ENCODE measurements at regions not wholly inside any gene's neighbourhood (a gene's known extent, or its start where the extent isn't known, plus 50 kb on each side); places are given as distances from the start of the nearest gene placed in this dataset.
"Not testable (repeated sequence)": the region's sequence is repeated elsewhere in the genome, so short reads cannot be mapped to it uniquely, and the experiment has no call there.

- Histone ChIP-seq H3K36me3 (ENCODE audit: low read length) (no peaks in the 10 kb centered on the region), H3K27ac (ENCODE audit: low read depth, low read length) (no peak overlapping the region), H3K79me2 (ENCODE audit: insufficient read depth, low read length) (no peaks in the 10 kb centered on the region), H3F3A (ENCODE audit: insufficient read depth) (no peaks in the 10 kb centered on the region), H3K4me3 (ENCODE audit: insufficient read depth, low read length, poor library complexity, severe bottlenecking) (no peak overlapping the region), H4K20me1 (ENCODE audit: low read depth, low read length) (no peaks in the 10 kb centered on the region), H3K27me3 (ENCODE audit: low read length) (no peaks in the 10 kb centered on the region), H2AFZ (ENCODE audit: low read depth, low read length, severe bottlenecking) (no peak overlapping the region), H3K9me3 (ENCODE audit: insufficient read depth, low read length) (no peaks in the 10 kb centered on the region), H3K4me2 (ENCODE audit: low read depth, low read length, poor library complexity, severe bottlenecking) (no peak overlapping the region), H3K9me2 (replicated peaks; ENCODE audit: insufficient read depth, low read length) (no peaks in the 10 kb centered on the region), H3K9ac (ENCODE audit: low read length) (no peak overlapping the region)
- TF ChIP-seq CTCF (IDR thresholded peaks at IDR 0.05; ENCODE audit: insufficient read depth, low read length, poor library complexity, severe bottlenecking) (no peak), EZH2phosphoT487 (conservative IDR thresholded peaks at IDR 0.05; ENCODE audit: low read length) (no peak)
These were observed 137.2 kb upstream of the POU3F1 start for GRCh38 chr1:38183747-38184146.

- no peak for TF ChIP-seq EZH2phosphoT487 (conservative IDR thresholded peaks at IDR 0.05; ENCODE audit: low read length)
- TF ChIP-seq CTCF (IDR thresholded peaks at IDR 0.05; ENCODE audit: insufficient read depth, low read length, poor library complexity, severe bottlenecking) = no peak
These were observed 136.5 kb upstream of the POU3F1 start for GRCh38 chr1:38183096-38183495.

DNA sequence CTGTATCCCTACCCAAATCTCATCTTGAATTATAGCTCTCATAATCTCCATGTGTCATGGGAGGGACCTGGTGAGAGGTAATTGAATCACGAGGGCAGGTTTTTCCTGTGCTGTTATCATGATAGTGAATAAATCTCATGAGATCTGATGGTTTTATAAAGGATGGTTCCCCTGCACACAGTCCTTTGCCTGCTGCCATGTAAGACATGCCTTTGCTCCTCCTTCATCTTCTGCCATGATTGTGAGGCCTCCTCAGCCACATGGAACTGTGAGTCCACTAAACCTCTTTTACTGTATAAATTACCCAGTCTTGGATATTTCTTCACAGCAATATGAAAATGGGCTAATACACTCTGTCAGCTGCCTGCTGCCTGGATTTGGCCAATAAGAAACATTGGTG lies 133.8 kb upstream of the POU3F1 start:
- not testable (repeated sequence) for H3K9ac ChIP-seq (ENCODE audit: low read length); H3K27me3 ChIP-seq (ENCODE audit: low read length); H3K9me3 ChIP-seq (ENCODE audit: insufficient read depth, low read length); H2AFZ ChIP-seq (ENCODE audit: low read depth, low read length, severe bottlenecking); H4K20me1 ChIP-seq (ENCODE audit: low read depth, low read length); H3K4me3 ChIP-seq (ENCODE audit: insufficient read depth, low read length, poor library complexity, severe bottlenecking); H3K36me3 ChIP-seq (ENCODE audit: low read length); H3K27ac ChIP-seq (ENCODE audit: low read depth, low read length); H3K79me2 ChIP-seq (ENCODE audit: insufficient read depth, low read length); H3F3A ChIP-seq (ENCODE audit: insufficient read depth); H3K9me2 ChIP-seq (replicated peaks; ENCODE audit: insufficient read depth, low read length); H3K4me2 ChIP-seq (ENCODE audit: low read depth, low read length, poor library complexity, severe bottlenecking)

More at GRCh38 chr1:38183096-38183495, 136.5 kb upstream of the POU3F1 start:
- Histone ChIP-seq H3K9me3 (ENCODE audit: insufficient read depth, low read length) (no peaks in the 10 kb centered on the region), H2AFZ (ENCODE audit: low read depth, low read length, severe bottlenecking) (no peak overlapping the region), H3K9me2 (replicated peaks; ENCODE audit: insufficient read depth, low read length) (no peaks in the 10 kb centered on the region), H3K27ac (ENCODE audit: low read depth, low read length) (no peak overlapping the region), H3K36me3 (ENCODE audit: low read length) (no peaks in the 10 kb centered on the region), H3K27me3 (ENCODE audit: low read length) (no peaks in the 10 kb centered on the region), H3K4me3 (ENCODE audit: insufficient read depth, low read length, poor library complexity, severe bottlenecking) (no peak overlapping the region), H4K20me1 (ENCODE audit: low read depth, low read length) (no peaks in the 10 kb centered on the region), H3K9ac (ENCODE audit: low read length) (no peak overlapping the region), H3K79me2 (ENCODE audit: insufficient read depth, low read length) (no peaks in the 10 kb centered on the region), H3K4me2 (ENCODE audit: low read depth, low read length, poor library complexity, severe bottlenecking) (no peak overlapping the region), H3F3A (ENCODE audit: insufficient read depth) (no peaks in the 10 kb centered on the region)

- no peak overlapping the region for H3K27ac ChIP-seq (ENCODE audit: low read depth, low read length)
- no peak overlapping the region for H3K9ac ChIP-seq (ENCODE audit: low read length)
- H2AFZ ChIP-seq (ENCODE audit: low read depth, low read length, severe bottlenecking) = no peak overlapping the region
- no peaks in the 10 kb centered on the region for H3K9me3 ChIP-seq (ENCODE audit: insufficient read depth, low read length)
- H3K9me2 ChIP-seq (replicated peaks; ENCODE audit: insufficient read depth, low read length) = no peaks in the 10 kb centered on the region
- TF ChIP-seq EZH2phosphoT487 (conservative IDR thresholded peaks at IDR 0.05; ENCODE audit: low read length) (no peak), CTCF (IDR thresholded peaks at IDR 0.05; ENCODE audit: insufficient read depth, low read length, poor library complexity, severe bottlenecking) (no peak)
- H3K36me3 ChIP-seq (ENCODE audit: low read length) = no peaks in the 10 kb centered on the region
- no peaks in the 10 kb centered on the region for H3F3A ChIP-seq (ENCODE audit: insufficient read depth)
- H4K20me1 ChIP-seq (ENCODE audit: low read depth, low read length) = no peaks in the 10 kb centered on the region
- no peak overlapping the region for H3K4me3 ChIP-seq (ENCODE audit: insufficient read depth, low read length, poor library complexity, severe bottlenecking)
- no peaks in the 10 kb centered on the region for H3K27me3 ChIP-seq (ENCODE audit: low read length)
- no peaks in the 10 kb centered on the region for H3K79me2 ChIP-seq (ENCODE audit: insufficient read depth, low read length)
- no peak overlapping the region for H3K4me2 ChIP-seq (ENCODE audit: low read depth, low read length, poor library complexity, severe bottlenecking)
These were observed 132.9 kb upstream of the POU3F1 start for GRCh38 chr1:38179483-38179882.
